Esophagus muscularis mucosa (tissue), 3 donors: ENCODE measurements at regions not wholly inside any gene's neighbourhood (a gene's known extent, or its start where the extent isn't known, plus 50 kb on each side); places are given as distances from the start of the nearest gene placed in this dataset.

Experiments
- CTCF ChIP-seq, 3 experiments: fragments of 200-600 bp in 2 of 3; fragments of 450-650 bp in 1 of 3; sonication (generic) in 2 of 3; IDR thresholded peaks; one replicate each; pipeline ENCODE4 v1.5.1; 2017 to 2019; ENCODE audit warnings: antibody characterized with exemption in 3 of 3, mild to moderate bottlenecking in 2 of 3, moderate library complexity in 1 of 3
- EP300 ChIP-seq: sonication (generic); formaldehyde crosslinking; IDR thresholded peaks from one replicate; pipeline ENCODE4 v1.6.1; 2017; ENCODE audit warnings: antibody characterized with exemption

DNA sequence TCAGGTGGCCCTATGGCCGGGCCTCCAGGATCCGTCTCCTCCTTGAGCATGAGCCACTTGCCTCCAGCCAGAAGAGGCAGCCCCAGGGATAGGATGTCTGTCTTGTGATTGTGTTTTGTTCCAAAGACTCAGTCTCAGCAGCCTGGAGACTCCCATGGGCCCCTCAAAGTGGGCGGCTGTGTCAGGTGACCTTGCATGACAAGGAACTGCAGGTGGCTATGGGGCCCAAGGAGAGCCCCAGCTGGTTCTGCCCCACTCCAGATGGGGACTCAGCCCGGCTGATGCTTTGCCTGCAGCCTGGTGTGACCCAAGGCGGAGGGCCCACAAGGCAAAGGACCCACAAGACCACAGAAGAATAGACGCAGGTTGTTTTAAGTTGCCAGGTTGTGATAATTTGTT, 284.3 kb upstream of the IRX4 start:
- no peak for TF ChIP-seq EP300
- no peak for TF ChIP-seq CTCF (IDR thresholded peaks at IDR 0.05)
